IMR-90 (cell line): ENCODE measurements at regions not wholly inside any gene's neighbourhood (a gene's known extent, or its start where the extent isn't known, plus 50 kb on each side); places are given as distances from the start of the nearest gene placed in this dataset.

ENCODE experiments used
- ATAC-seq: fragments of 200-7000 bp; cut with Tn5 transposase; 2 replicates; pipeline ENCODE4 v1.9.1; 2020; ENCODE audit warnings: low read depth, mild to moderate bottlenecking, moderate library complexity
- BruUV-seq: library from RNA; stranded (reverse); fragments of 400-500 nt; replicated peaks from 2 replicates; lab custom pipeline; 2021; lab: Mats Ljungman, UMichigan
- CTCF ChIA-PET: fragments of 300-600 bp; formaldehyde crosslinking; extraction: SDS; loops from one replicate; lab custom pipeline; 2021; ENCODE audit warnings: antibody characterized with exemption; lab: Yijun Ruan, JAX
- POLR2A ChIA-PET: fragments of 300-600 bp; sonication (Branson Sonifier 250); formaldehyde crosslinking; loops from one replicate; lab custom pipeline; 2022; ENCODE audit warnings: antibody characterized with exemption; ENCODE audit not compliant: unreplicated experiment; lab: Charles Lee
- DNase-seq: peaks from one replicate; pipeline ENCODE4 v3.0.0; 2013
- H2AFZ ChIP-seq: replicated peaks from 2 replicates; pipeline ENCODE3; 2013; ENCODE audit warnings: low read length, mild to moderate bottlenecking; ENCODE audit not compliant: poor library complexity
- H2AK5ac ChIP-seq: 2 replicates; pipeline ENCODE4 v1.6.1; 2013; ENCODE audit warnings: low read depth, low read length, inconsistent platforms
- H2AK9ac ChIP-seq: replicated peaks from 2 replicates; pipeline ENCODE3; 2013; ENCODE audit warnings: mild to moderate bottlenecking, low read depth, low read length, moderate library complexity; ENCODE audit not compliant: poor library complexity
- H2BK120ac ChIP-seq: 2 replicates; pipeline ENCODE4 v1.6.1; 2013; ENCODE audit warnings: low read depth, low read length, inconsistent platforms
- H2BK15ac ChIP-seq: 3 replicates; pipeline ENCODE4 v1.6.1; 2013; ENCODE audit warnings: low read depth, low read length, inconsistent platforms
- H2BK20ac ChIP-seq: 2 replicates; pipeline ENCODE4 v1.6.1; 2013; ENCODE audit warnings: low read depth, mild to moderate bottlenecking, inconsistent platforms, low read length, moderate library complexity
- H2BK5ac ChIP-seq: 2 replicates; pipeline ENCODE4 v1.6.1; 2013; ENCODE audit warnings: mild to moderate bottlenecking, low read depth, low read length, inconsistent platforms; ENCODE audit not compliant: poor library complexity, severe bottlenecking
- H3K14ac ChIP-seq: replicated peaks from 2 replicates; pipeline ENCODE4 v1.6.1; 2013; ENCODE audit warnings: low read depth, low read length, inconsistent platforms
- H3K18ac ChIP-seq: 2 replicates; pipeline ENCODE4 v1.6.1; 2013; ENCODE audit warnings: low read depth, low read length, control low read depth
- H3K23ac ChIP-seq: 2 replicates; pipeline ENCODE4 v1.6.1; 2013; ENCODE audit warnings: low read depth, low read length, inconsistent platforms
- H3K27ac ChIP-seq: 2 replicates; pipeline ENCODE4 v1.5.1; 2013; ENCODE audit warnings: mild to moderate bottlenecking, control low read depth, low read length; ENCODE audit not compliant: insufficient read depth
- H3K27me3 ChIP-seq: 2 replicates; pipeline ENCODE4 v1.6.1; 2013; ENCODE audit warnings: low read length; ENCODE audit not compliant: control insufficient read depth, insufficient read depth
- H3K36me3 ChIP-seq: 2 replicates; pipeline ENCODE4 v1.6.1; 2013; ENCODE audit warnings: low read length, mixed read lengths; ENCODE audit not compliant: control insufficient read depth, insufficient read depth
- H3K4ac ChIP-seq: 2 replicates; pipeline ENCODE4 v1.6.1; 2013; ENCODE audit warnings: low read depth, low read length, inconsistent platforms
- H3K4me1 ChIP-seq: 2 replicates; pipeline ENCODE4 v1.6.1; 2013; ENCODE audit warnings: low read length, mixed read lengths; ENCODE audit not compliant: control insufficient read depth, insufficient read depth
- H3K4me2 ChIP-seq: 2 replicates; pipeline ENCODE4 v1.6.1; 2013; ENCODE audit warnings: low read depth, mild to moderate bottlenecking, control low read depth, low read length, moderate library complexity
- H3K4me3 ChIP-seq: 2 replicates; pipeline ENCODE4 v1.5.1; 2013; ENCODE audit warnings: low read depth, mild to moderate bottlenecking, control low read depth, low read length, moderate library complexity; ENCODE audit not compliant: insufficient read depth
- H3K56ac ChIP-seq: 2 replicates; pipeline ENCODE4 v1.6.1; 2013; ENCODE audit warnings: low read length, inconsistent platforms; ENCODE audit not compliant: insufficient read depth; ENCODE audit errors: extremely low read depth
- H3K79me1 ChIP-seq, 2 experiments: 2 replicates each; pipeline ENCODE4 v1.6.1; 2013; ENCODE audit warnings: low read length in 2 of 2, inconsistent platforms in 1 of 2, low read depth in 1 of 2
- H3K9ac ChIP-seq: 2 replicates; pipeline ENCODE4 v1.6.1; 2013; ENCODE audit warnings: low read depth, low read length, control low read depth
- H3K9me1 ChIP-seq: 2 replicates; pipeline ENCODE4 v1.6.1; 2013; ENCODE audit warnings: low read length, inconsistent platforms; ENCODE audit not compliant: insufficient read depth
- H3K9me3 ChIP-seq: 2 replicates; pipeline ENCODE4 v1.6.1; 2013; ENCODE audit warnings: low read length; ENCODE audit not compliant: control insufficient read depth, insufficient read depth
- H4K20me1 ChIP-seq: 2 replicates; pipeline ENCODE4 v1.6.1; 2013; ENCODE audit warnings: low read length, inconsistent platforms; ENCODE audit not compliant: insufficient read depth
- H4K5ac ChIP-seq: 2 replicates; pipeline ENCODE4 v1.6.1; 2013; ENCODE audit warnings: mild to moderate bottlenecking, low read depth, low read length, control low read depth
- H4K8ac ChIP-seq, 2 experiments: 2 replicates each; pipeline ENCODE4 v1.6.1; 2013; ENCODE audit warnings: low read depth in 2 of 2, low read length in 2 of 2, control low read depth in 1 of 2, inconsistent platforms in 1 of 2
- H4K91ac ChIP-seq: 2 replicates; pipeline ENCODE4 v1.6.1; 2013; ENCODE audit warnings: low read depth, low read length, inconsistent platforms; ENCODE audit not compliant: insufficient read depth
- BHLHE40 ChIP-seq: fragments of 150-350 bp; IDR thresholded peaks from 2 replicates; pipeline ENCODE4 v1.6.1; 2016; ENCODE audit warnings: mild to moderate bottlenecking, low read depth, low read length
- WGBS, 2 experiments: methylation state at CpG; one replicate each; pipeline versions ENCODE4 v1.1.5 to v1.1.7; 2013; ENCODE audit warnings: missing lambda C conversion rate in 2 of 2; ENCODE audit not compliant: insufficient read length in 1 of 2; ENCODE audit errors: extremely low coverage in 2 of 2; 5-methylcytosine and 5-hydroxymethylcytosine counted together
- dilution Hi-C: fragments of 300-500 bp; cut with HindIII; formaldehyde crosslinking; loops from one replicate; pipeline ENCODE4 v1.14.3; 2018; ENCODE audit warnings: low sequenced_read_pairs; ENCODE audit not compliant: unreplicated experiment
- in situ Hi-C: fragments of 300-500 bp; cut with MboI; formaldehyde crosslinking; loops from 3 replicates; pipeline ENCODE4 v1.14.3; 2019; ENCODE audit warnings: low sequenced_read_pairs, inconsistent platforms, mixed read lengths
- intact Hi-C: fragments of 100-400 bp; cut with micrococcal nuclease; formaldehyde crosslinking; loops from 2 replicates; pipeline ENCODE4 v1.10.0; 2022
- TF ChIP-seq, protein P1 (sequence below): fragments of 150-350 bp; IDR thresholded peaks from 2 replicates; pipeline ENCODE4 v1.6.1; 2017; ENCODE audit warnings: mild to moderate bottlenecking, antibody characterized with exemption, low read length, low read depth

DNA sequence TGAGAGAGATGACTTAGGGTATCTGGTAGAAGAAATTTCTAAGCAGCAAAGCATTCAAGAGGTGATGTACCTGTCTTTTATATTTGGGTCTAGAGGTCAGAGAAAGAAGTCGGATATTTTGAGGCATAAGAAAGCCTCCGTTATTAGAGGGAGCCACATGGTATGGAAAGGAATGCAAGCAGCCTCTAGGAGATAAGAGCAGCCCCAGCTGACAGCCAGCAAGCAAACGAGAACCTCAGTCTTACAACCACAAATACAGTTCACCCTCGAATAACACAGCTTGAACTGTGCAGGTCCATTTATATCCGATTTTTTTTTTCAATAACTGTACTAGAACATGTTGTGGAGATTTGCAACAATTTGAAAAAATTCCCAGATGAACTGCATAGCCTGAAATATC lies 190.7 kb upstream of the VGLL2 start:
- Histone ChIP-seq H3K4ac (no peak overlapping the region), H3K27ac (no peak overlapping the region), H3K79me1 (no peaks in the 10 kb centered on the region), H3K9me3 (peaks cover 4% of the 10 kb centered on the region), H2BK5ac (no peak overlapping the region), H3K18ac (no peak overlapping the region), H3K4me2 (no peak overlapping the region), H4K8ac (no peak overlapping the region), H3K4me3 (no peak overlapping the region), H3K27me3 (no peaks in the 10 kb centered on the region), H4K91ac (no peak overlapping the region), H2AK5ac (no peak overlapping the region), H3K4me1 (no peaks in the 10 kb centered on the region), H2BK120ac (no peak overlapping the region), H3K9me1 (no peaks in the 10 kb centered on the region), H4K5ac (no peak overlapping the region), H2BK15ac (no peak overlapping the region), H2BK20ac (no peak overlapping the region), H2AK9ac (no peak overlapping the region), H3K23ac (no peak overlapping the region), H3K36me3 (no peaks in the 10 kb centered on the region), H2AFZ (no peak overlapping the region), H3K56ac (no peak overlapping the region), H3K14ac (no peak overlapping the region), H4K20me1 (no peaks in the 10 kb centered on the region), H3K9ac (no peak overlapping the region)
- TF ChIP-seq, protein P1, sequence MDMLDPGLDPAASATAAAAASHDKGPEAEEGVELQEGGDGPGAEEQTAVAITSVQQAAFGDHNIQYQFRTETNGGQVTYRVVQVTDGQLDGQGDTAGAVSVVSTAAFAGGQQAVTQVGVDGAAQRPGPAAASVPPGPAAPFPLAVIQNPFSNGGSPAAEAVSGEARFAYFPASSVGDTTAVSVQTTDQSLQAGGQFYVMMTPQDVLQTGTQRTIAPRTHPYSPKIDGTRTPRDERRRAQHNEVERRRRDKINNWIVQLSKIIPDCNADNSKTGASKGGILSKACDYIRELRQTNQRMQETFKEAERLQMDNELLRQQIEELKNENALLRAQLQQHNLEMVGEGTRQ: no peak
- no peak for TF ChIP-seq BHLHE40
- DNase-seq: no peak
- ChIA-PET CTCF (no interaction called here), POLR2A (no interaction called here)
- dilution Hi-C loops (no loop called here), in situ Hi-C loops (no loop called here), intact Hi-C loops (no loop called here)
- 0% methylated on average over 2 of the region's 5 CpGs; no CpG with 5 or more reads in 1 of the 2 experiments for WGBS, 2 experiments
- no TSS peak for BruUV-seq
- no peak for ATAC-seq
